ENCODE measurements at regions not wholly inside any gene's neighbourhood (a gene's known extent, or its start where the extent isn't known, plus 50 kb on each side); places are given as distances from the start of the nearest gene placed in this dataset.

DNA sequence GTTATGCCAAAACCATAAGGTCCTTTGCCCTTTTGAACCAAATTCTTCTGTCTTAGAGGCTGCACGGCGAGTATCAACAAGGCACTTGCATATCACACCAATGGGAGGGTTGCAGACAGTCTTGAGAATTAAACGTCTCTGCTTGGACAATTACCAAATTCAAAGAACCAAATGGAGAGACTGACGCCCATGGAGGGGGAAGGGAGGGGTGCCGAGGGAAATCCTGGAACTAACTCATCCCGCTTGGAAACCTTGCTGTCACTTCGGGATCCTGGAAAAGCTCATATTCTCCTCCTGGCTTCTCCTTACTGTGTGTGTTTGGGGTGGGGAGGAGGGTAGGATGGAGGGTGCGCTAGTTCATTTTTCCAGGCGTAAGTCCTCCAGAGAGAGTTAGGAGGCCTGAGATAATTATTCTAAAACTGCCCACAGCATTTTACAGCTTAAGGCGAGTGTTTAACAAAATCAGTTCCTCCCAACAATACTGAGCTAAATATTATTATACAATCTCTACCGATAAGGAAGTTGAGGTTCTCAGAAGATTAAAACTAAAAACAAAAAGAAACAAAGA is 425.1 kb downstream of the TSHZ3 start:
- TF ChIP-seq EZH2 (IDR thresholded peaks at IDR 0.05; ENCODE audit: low read depth, unreplicated experiment) (no peak), POLR2AphosphoS5 (IDR thresholded peaks at IDR 0.05; ENCODE audit: low read depth) (no peak), ZNF114 (CRISPR knock-in tag; IDR thresholded peaks at IDR 0.05) (no peak), NANOG (IDR thresholded peaks at IDR 0.05; ENCODE audit: borderline replicate concordance) (no peak), EZH2phosphoT487 (IDR thresholded peaks at IDR 0.05; ENCODE audit: unreplicated experiment) (no peak), CREB1 (CRISPR knock-in tag; IDR thresholded peaks at IDR 0.05; ENCODE audit: low read depth) (no peak), ZNF331 (CRISPR knock-in tag; IDR thresholded peaks at IDR 0.05; ENCODE audit: low read depth) (no peak), STAT1 (IDR thresholded peaks at IDR 0.05; ENCODE audit: unreplicated experiment) (no peak)
- TF ChIP-seq, protein P1, sequence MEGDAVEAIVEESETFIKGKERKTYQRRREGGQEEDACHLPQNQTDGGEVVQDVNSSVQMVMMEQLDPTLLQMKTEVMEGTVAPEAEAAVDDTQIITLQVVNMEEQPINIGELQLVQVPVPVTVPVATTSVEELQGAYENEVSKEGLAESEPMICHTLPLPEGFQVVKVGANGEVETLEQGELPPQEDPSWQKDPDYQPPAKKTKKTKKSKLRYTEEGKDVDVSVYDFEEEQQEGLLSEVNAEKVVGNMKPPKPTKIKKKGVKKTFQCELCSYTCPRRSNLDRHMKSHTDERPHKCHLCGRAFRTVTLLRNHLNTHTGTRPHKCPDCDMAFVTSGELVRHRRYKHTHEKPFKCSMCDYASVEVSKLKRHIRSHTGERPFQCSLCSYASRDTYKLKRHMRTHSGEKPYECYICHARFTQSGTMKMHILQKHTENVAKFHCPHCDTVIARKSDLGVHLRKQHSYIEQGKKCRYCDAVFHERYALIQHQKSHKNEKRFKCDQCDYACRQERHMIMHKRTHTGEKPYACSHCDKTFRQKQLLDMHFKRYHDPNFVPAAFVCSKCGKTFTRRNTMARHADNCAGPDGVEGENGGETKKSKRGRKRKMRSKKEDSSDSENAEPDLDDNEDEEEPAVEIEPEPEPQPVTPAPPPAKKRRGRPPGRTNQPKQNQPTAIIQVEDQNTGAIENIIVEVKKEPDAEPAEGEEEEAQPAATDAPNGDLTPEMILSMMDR (conservative IDR thresholded peaks at IDR 0.05; ENCODE audit: low read depth in 2 of 2): no peak
- TF ChIP-seq, protein P2, sequence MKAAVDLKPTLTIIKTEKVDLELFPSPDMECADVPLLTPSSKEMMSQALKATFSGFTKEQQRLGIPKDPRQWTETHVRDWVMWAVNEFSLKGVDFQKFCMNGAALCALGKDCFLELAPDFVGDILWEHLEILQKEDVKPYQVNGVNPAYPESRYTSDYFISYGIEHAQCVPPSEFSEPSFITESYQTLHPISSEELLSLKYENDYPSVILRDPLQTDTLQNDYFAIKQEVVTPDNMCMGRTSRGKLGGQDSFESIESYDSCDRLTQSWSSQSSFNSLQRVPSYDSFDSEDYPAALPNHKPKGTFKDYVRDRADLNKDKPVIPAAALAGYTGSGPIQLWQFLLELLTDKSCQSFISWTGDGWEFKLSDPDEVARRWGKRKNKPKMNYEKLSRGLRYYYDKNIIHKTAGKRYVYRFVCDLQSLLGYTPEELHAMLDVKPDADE (IDR thresholded peaks at IDR 0.05): no peak
- TF ChIP-seq, protein P3, sequence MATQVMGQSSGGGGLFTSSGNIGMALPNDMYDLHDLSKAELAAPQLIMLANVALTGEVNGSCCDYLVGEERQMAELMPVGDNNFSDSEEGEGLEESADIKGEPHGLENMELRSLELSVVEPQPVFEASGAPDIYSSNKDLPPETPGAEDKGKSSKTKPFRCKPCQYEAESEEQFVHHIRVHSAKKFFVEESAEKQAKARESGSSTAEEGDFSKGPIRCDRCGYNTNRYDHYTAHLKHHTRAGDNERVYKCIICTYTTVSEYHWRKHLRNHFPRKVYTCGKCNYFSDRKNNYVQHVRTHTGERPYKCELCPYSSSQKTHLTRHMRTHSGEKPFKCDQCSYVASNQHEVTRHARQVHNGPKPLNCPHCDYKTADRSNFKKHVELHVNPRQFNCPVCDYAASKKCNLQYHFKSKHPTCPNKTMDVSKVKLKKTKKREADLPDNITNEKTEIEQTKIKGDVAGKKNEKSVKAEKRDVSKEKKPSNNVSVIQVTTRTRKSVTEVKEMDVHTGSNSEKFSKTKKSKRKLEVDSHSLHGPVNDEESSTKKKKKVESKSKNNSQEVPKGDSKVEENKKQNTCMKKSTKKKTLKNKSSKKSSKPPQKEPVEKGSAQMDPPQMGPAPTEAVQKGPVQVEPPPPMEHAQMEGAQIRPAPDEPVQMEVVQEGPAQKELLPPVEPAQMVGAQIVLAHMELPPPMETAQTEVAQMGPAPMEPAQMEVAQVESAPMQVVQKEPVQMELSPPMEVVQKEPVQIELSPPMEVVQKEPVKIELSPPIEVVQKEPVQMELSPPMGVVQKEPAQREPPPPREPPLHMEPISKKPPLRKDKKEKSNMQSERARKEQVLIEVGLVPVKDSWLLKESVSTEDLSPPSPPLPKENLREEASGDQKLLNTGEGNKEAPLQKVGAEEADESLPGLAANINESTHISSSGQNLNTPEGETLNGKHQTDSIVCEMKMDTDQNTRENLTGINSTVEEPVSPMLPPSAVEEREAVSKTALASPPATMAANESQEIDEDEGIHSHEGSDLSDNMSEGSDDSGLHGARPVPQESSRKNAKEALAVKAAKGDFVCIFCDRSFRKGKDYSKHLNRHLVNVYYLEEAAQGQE (IDR thresholded peaks at IDR 0.05; ENCODE audit: unreplicated experiment): no peak
